Occipital lobe (tissue), 1 donor: ENCODE measurements at regions not wholly inside any gene's neighbourhood (a gene's known extent, or its start where the extent isn't known, plus 50 kb on each side); places are given as distances from the start of the nearest gene placed in this dataset.

Source experiments
- DNase-seq: peaks from one replicate; lab custom pipeline; 2025; lab: John Stamatoyannopoulos, UW

GRCh38 chr6:140048202-140048790 lies 673.8 kb upstream of the CITED2 start:
- no peak for DNase-seq

GRCh38 chr6:140047321-140047720 lies 672.9 kb upstream of the CITED2 start:
- no peak for DNase-seq

DNA sequence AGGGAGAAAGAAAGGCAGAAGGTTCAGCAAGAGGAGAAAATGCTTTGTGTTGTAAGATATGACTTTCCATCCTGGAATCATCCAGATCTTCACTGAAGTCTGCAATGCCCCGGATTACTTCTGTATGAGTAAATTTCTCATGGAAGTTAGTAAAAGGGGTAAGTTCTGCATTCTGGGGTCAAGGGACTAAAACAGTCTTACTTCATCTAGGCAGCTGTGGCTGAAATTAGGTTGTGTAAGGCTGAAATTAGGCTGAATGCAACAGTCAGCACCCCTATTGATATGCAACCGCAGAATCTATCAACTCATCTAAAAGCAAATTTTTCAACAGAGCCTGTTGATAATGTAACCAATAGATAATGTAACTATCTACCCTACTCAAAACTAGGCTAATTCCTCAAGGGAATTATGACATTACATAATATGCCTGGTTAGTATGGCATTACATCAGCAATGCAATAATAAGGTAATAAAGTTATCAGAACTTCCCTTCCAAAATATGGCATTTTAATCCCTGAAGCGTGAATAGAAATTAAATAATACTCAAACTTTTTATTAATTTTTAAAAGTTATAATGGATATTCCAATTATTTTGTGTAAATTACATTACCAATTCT lies 671.7 kb upstream of the CITED2 start:
- no peak for DNase-seq

- no peak for DNase-seq
These were observed 670.7 kb upstream of the CITED2 start for GRCh38 chr6:140045116-140045515.

- DNase-seq, result no peak
These were observed 670.2 kb upstream of the CITED2 start for GRCh38 chr6:140044626-140045025.

- no peak for DNase-seq
These were observed 669.4 kb upstream of the CITED2 start for GRCh38 chr6:140043762-140044378.

DNA sequence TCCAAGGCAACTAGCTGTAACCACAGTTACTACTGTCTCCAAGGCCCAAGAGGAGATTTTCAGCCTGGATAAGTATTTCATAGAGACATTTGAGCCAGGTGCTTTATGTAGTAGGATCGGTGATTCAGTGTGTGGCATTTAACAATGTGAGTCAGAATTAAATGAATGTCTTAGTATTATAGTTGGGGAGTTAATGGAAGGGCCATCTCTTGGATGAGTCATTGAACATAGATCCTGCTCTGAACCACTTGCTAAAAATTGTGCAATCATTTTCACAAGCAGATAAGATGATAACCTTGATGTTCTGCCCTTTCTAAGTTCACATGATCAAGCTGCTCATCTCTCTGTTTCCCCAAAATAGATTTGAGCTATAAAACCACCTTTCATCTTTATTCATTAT lies 668.9 kb upstream of the CITED2 start:
- no peak for DNase-seq

GRCh38 chr6:140041571-140042332 lies 667.3 kb upstream of the CITED2 start:
- DNase-seq, result no peak

DNA sequence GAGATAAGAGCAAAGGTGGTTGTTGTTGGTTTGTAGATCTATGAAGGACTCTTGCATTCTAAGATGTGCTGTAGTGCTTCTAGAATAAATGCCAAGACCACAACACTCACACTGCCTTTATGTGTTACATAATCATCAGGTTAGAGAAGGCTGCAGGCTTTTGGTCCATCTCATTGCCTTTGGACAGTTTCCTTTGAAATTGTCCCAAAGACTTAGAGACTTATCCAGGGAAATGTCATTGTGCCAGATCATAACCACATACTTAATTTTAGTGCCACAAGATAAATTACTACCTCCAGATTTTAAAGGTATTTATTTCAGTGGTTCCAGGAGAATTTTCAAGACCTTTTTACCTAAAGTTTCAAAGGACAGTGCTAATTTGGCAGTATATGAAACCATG lies 666.6 kb upstream of the CITED2 start:
- DNase-seq, result no peak

GRCh38 chr6:140040396-140040795 lies 665.9 kb upstream of the CITED2 start:
- DNase-seq, result no peak

DNA sequence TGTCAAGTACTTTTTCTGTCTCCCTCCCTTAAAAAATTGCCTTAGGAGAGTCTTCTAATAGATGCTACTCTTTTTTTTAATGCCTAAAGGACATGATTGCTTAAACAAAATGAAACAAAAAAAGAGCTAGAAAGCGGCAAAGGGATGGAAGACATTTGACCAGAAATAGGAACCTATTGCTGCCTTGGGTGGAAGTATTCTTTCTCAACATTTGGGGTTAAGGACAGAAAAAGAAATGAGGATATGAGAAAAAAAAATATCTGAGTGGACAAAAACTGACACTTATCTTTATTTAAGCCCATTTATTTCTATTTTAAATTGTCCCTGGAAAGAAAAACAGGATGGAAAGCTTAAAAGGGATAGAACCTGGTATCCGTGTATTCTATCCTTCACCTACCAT lies 664.9 kb upstream of the CITED2 start:
- no peak for DNase-seq

- no peak for DNase-seq
These were observed 661.7 kb upstream of the CITED2 start for GRCh38 chr6:140036196-140036595.

GRCh38 chr6:140032189-140032588 lies 657.7 kb upstream of the CITED2 start:
- DNase-seq, result no peak

- DNase-seq, result no peak
These were observed 655.1 kb upstream of the CITED2 start for GRCh38 chr6:140029551-140029950.

DNA sequence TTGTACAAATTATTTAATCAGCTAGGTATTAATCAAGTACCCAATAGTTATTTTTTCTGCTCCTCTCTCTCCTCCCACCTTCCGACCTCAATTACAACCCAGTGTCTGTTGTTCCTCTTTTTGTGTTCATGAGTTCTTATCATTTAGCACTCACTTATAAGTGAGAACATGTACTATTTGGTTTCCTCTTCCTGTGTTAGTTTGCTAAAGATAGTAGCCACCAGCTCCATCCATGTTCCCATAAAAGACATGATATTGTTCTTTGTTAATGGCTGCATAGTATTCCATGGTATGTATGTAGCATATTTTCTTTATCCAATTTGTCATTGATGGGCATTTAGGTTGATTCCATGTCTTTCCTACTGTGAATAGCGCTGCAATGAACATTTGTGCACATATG lies 652.8 kb upstream of the CITED2 start:
- DNase-seq, result no peak

DNA sequence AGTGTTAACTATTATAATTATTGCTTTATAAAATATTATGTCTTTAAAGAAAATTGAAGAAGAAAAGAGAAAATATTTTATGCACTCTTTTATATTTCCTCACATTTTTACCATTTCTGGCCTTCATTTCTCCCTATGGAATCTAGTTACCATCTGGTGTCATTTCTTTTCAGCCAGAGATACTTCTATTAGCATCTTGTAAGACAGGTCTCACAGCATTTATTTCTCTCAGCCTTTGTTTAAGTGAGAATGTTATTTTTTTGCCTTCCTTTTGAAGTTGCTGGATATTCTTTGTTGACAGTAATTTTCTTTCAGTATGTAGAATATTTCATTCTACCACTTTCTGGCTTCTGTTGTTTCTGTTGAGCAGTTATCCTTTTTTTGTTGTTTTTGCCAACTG lies 652.1 kb upstream of the CITED2 start:
- no peak for DNase-seq

- no peak for DNase-seq
These were observed 650.7 kb upstream of the CITED2 start for GRCh38 chr6:140025171-140025570.

DNA sequence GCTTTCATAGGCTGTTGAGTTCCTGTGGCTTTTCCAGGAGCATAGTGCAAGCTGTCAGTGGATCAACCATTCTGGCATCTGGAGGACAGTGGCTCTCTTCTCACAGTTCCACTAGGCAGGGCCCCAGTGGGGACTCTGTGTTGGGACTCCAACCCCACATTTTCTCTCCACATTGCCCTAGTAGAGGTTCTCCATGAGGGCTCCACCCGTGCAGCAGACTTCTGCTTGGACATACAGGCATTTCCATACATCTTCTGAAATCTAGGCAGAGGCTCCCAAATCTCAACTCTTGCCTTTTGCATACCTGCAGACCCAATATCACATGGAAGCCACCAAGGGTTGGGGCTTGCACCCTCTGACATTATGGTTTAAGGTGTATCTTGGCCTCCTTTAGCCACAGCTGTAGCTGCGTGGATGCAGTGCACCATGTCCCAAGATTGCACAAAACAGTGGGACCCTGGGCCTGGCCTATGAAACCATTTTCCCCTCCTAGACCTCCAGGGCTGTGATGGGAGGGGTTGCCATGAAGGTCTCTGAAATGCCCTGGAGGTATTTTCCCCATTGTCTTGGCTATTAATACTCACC lies 645.9 kb upstream of the CITED2 start:
- DNase-seq, result no peak

DNA sequence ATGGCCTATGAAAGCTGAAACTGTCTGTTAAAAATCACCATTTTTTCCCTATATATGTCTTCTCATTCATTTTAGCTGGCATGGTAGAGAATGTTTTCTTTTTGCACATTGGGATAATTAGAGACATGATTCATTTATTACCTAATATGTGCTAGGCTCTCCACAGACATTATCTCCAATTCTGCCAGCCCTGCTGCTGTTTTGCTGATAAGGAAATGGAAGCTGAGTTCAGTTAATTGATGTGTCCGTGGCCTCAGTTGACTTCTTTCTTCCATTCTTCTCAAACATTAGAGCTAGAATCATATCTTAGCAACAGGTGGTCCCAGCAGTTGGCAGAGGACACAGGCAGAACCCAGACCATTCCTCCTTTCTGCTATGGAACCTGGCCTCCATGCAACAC lies 644.1 kb upstream of the CITED2 start:
- no peak for DNase-seq

GRCh38 chr6:140017470-140017869 lies 643.0 kb upstream of the CITED2 start:
- DNase-seq, result no peak

DNA sequence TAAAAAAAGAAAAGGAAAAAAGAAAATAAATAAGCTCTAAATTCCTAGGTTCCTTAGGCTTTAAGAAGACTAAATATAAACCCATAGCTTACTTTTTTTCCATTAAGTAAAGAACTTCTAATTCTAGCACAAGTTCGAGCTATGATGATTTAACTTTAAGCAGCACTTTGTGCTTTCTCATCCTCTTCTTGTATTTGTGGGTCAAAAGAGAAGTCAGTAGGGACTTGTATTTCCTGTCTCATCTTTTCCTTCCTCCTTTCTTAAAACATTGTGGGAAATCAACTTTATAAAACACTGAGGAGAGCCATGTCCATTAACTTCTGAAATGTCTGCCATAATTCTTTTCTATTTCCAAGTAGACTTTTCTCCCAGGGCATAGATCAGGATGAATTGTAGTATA lies 637.7 kb upstream of the CITED2 start:
- no peak for DNase-seq

GRCh38 chr6:140011537-140011936 lies 637.1 kb upstream of the CITED2 start:
- DNase-seq, result no peak
